NB4 (cell line): ENCODE measurements at regions not wholly inside any gene's neighbourhood (a gene's known extent, or its start where the extent isn't known, plus 50 kb on each side); places are given as distances from the start of the nearest gene placed in this dataset.

Experiments
- CTCF ChIP-seq: IDR thresholded peaks from one replicate; pipeline ENCODE4 v1.5.1; 2012; ENCODE audit warnings: low read depth, low read length
- MAX ChIP-seq: IDR thresholded peaks from 2 replicates; pipeline ENCODE4 v1.6.1; 2011; ENCODE audit warnings: low read depth, low read length

- TF ChIP-seq CTCF (no peak), MAX (no peak)
Observed at GRCh38 chr1:168386949-168387586, 106.4 kb downstream of the TBX19 start.
